GM18507 (cell line): ENCODE measurements at regions not wholly inside any gene's neighbourhood (a gene's known extent, or its start where the extent isn't known, plus 50 kb on each side); places are given as distances from the start of the nearest gene placed in this dataset.

Experiments
- DNase-seq: peaks from one replicate; pipeline ENCODE4 v3.0.0; 2011; ENCODE audit warnings: low read depth; ENCODE audit not compliant: insufficient read length; ENCODE audit errors: extremely low spot score
- FAIRE-seq: peaks from 2 replicates; lab custom pipeline; 2011; peaks lifted over from hg19 to GRCh38; lab: Jason Lieb, UNC

GRCh38 chr1:186564582-186564981 is 103.7 kb upstream of the PDC start:
- no peak for FAIRE-seq
- no peak for DNase-seq

- no peak for DNase-seq
- FAIRE-seq, result no peak
These were observed 98.7 kb upstream of the PDC start for GRCh38 chr1:186559601-186560116.

- DNase-seq, result no peak
These were observed 96.3 kb upstream of the PDC start for GRCh38 chr1:186557147-186557777.

GRCh38 chr1:186550832-186551231 is 89.9 kb upstream of the PDC start:
- no peak for DNase-seq
- FAIRE-seq, result no peak

More at GRCh38 chr1:186557147-186557777, 96.3 kb upstream of the PDC start:
- FAIRE-seq, result no peak

- FAIRE-seq, result no peak
- no peak for DNase-seq
These were observed 80.1 kb upstream of the PDC start for GRCh38 chr1:186541003-186541402.

GRCh38 chr1:186540521-186540920 is 79.6 kb upstream of the PDC start:
- DNase-seq, result no peak
- no peak for FAIRE-seq

GRCh38 chr1:186536273-186536890 is 75.5 kb upstream of the PDC start:
- no peak for FAIRE-seq
- DNase-seq, result no peak

GRCh38 chr1:186535388-186536133 is 74.6 kb upstream of the PDC start:
- DNase-seq (no peak), FAIRE-seq (no peak)

GRCh38 chr1:186534401-186534800 is 73.5 kb upstream of the PDC start:
- FAIRE-seq (no peak), DNase-seq (no peak)

GRCh38 chr1:186532466-186532865 is 71.6 kb upstream of the PDC start:
- no peak for DNase-seq
- no peak for FAIRE-seq

- no peak for FAIRE-seq
- DNase-seq, result no peak
These were observed 70.7 kb upstream of the PDC start for GRCh38 chr1:186531561-186532165.

- DNase-seq (no peak), FAIRE-seq (no peak)
These were observed 69.2 kb upstream of the PDC start for GRCh38 chr1:186530109-186530508.

- DNase-seq (no peak), FAIRE-seq (no peak)
These were observed 59.1 kb upstream of the PDC start for GRCh38 chr1:186519982-186520381.

GRCh38 chr1:186518822-186519381 is 58.0 kb upstream of the PDC start:
- FAIRE-seq (no peak), DNase-seq (no peak)

GRCh38 chr1:186518395-186518794 is 57.5 kb upstream of the PDC start:
- no peak for FAIRE-seq
- DNase-seq, result no peak

- FAIRE-seq, result no peak
- DNase-seq, result no peak
These were observed 53.5 kb upstream of the PDC start for GRCh38 chr1:186514367-186514766.

GRCh38 chr1:186513526-186513925 is 52.6 kb upstream of the PDC start:
- FAIRE-seq (no peak), DNase-seq (no peak)

GRCh38 chr1:186512698-186513457 is 52.0 kb upstream of the PDC start:
- FAIRE-seq (no peak), DNase-seq (no peak)
